GM12891 (cell line): ENCODE measurements at regions not wholly inside any gene's neighbourhood (a gene's known extent, or its start where the extent isn't known, plus 50 kb on each side); places are given as distances from the start of the nearest gene placed in this dataset.

Experiments used
- DNase-seq: peaks from one replicate; pipeline ENCODE4 v3.0.0; 2011; ENCODE audit warnings: low spot score; ENCODE audit not compliant: insufficient read length
- FAIRE-seq: peaks from 2 replicates; lab custom pipeline; 2011; peaks lifted over from hg19 to GRCh38; lab: Jason Lieb, UNC
- PAX5 ChIP-seq: IDR thresholded peaks from 2 replicates; pipeline ENCODE4 v1.6.1; 2011; ENCODE audit warnings: low read length, moderate library complexity, mild to moderate bottlenecking; ENCODE audit not compliant: insufficient read depth, severe bottlenecking
- POLR2A ChIP-seq: IDR thresholded peaks from 2 replicates; pipeline ENCODE4 v1.6.1; 2011; ENCODE audit warnings: low read depth, low read length, control low read depth
- POLR2AphosphoS5 ChIP-seq: IDR thresholded peaks from 2 replicates; pipeline ENCODE4 v1.6.1; 2011; ENCODE audit warnings: low read depth, low read length, control low read depth
- POU2F2 ChIP-seq: IDR thresholded peaks from 2 replicates; pipeline ENCODE4 v1.6.1; 2011; ENCODE audit warnings: low read depth, mild to moderate bottlenecking, control low read depth, low read length, moderate library complexity
- SPI1 ChIP-seq: IDR thresholded peaks from 2 replicates; pipeline ENCODE4 v1.6.1; 2011; ENCODE audit warnings: low read depth, low read length, control low read depth
- TAF1 ChIP-seq: IDR thresholded peaks from 2 replicates; pipeline ENCODE4 v1.6.1; 2011; ENCODE audit warnings: low read depth, low read length, control low read depth

GRCh38 chr2:238596571-238597551 lies 170.1 kb downstream of the ASB1 start:
- FAIRE-seq: no peak
- DNase-seq: no peak
- TF ChIP-seq POLR2AphosphoS5 (no peak), SPI1 (no peak), POU2F2 (no peak), PAX5 (no peak), POLR2A (no peak), TAF1 (no peak)

GRCh38 chr2:238597638-238598528 lies 171.2 kb downstream of the ASB1 start:
- no peak for FAIRE-seq
- no peak for DNase-seq
- TF ChIP-seq TAF1 (no peak), POLR2A (no peak), POLR2AphosphoS5 (no peak), PAX5 (no peak), SPI1 (no peak), POU2F2 (no peak)

- FAIRE-seq: no peak
- no peak for DNase-seq
- TF ChIP-seq POU2F2 (no peak), TAF1 (no peak), POLR2A (no peak), SPI1 (no peak)
These were observed 172.2 kb downstream of the ASB1 start for GRCh38 chr2:238598802-238599530.

GRCh38 chr2:238599549-238600505 lies 173.1 kb downstream of the ASB1 start:
- FAIRE-seq (no peak), DNase-seq (no peak)
- no peak for TF ChIP-seq TAF1
- no peak for TF ChIP-seq POLR2A
- TF ChIP-seq PAX5: no peak
- no peak for TF ChIP-seq SPI1
- TF ChIP-seq POU2F2: no peak
- no peak for TF ChIP-seq POLR2AphosphoS5

GRCh38 chr2:238600506-238601432 lies 174.0 kb downstream of the ASB1 start:
- DNase-seq (no peak), FAIRE-seq (no peak)
- TF ChIP-seq SPI1 (no peak), PAX5 (no peak), POLR2AphosphoS5 (no peak), TAF1 (no peak), POLR2A (no peak), POU2F2 (no peak)

GRCh38 chr2:238601433-238602222 lies 174.9 kb downstream of the ASB1 start:
- TF ChIP-seq POU2F2 (no peak), TAF1 (no peak), POLR2AphosphoS5 (no peak), PAX5 (no peak), POLR2A (no peak), SPI1 (no peak)
- no peak for DNase-seq
- FAIRE-seq: no peak

- TF ChIP-seq TAF1 (no peak), SPI1 (no peak), PAX5 (no peak), POLR2AphosphoS5 (no peak), POLR2A (no peak), POU2F2 (no peak)
- DNase-seq (no peak), FAIRE-seq (no peak)
These were observed 175.7 kb downstream of the ASB1 start for GRCh38 chr2:238602223-238602960.
